NT2/D1 (cell line): ENCODE measurements at regions not wholly inside any gene's neighbourhood (a gene's known extent, or its start where the extent isn't known, plus 50 kb on each side); places are given as distances from the start of the nearest gene placed in this dataset.

Experiments
- DNase-seq: peaks from one replicate; pipeline ENCODE4 v3.0.0-alpha.2; 2011; ENCODE audit warnings: low read depth, low spot score
- H3K27me3 ChIP-seq: 2 replicates; pipeline ENCODE4 v1.6.0; 2011; ENCODE audit warnings: mild to moderate bottlenecking; ENCODE audit not compliant: insufficient read length, insufficient read depth
- H3K36me3 ChIP-seq: 2 replicates; pipeline ENCODE4 v1.6.1; 2011; ENCODE audit warnings: mild to moderate bottlenecking, low read length, mixed read lengths; ENCODE audit not compliant: insufficient read depth, insufficient read length
- H3K4me1 ChIP-seq: 2 replicates; pipeline ENCODE4 v1.5.1; 2011; ENCODE audit not compliant: insufficient read depth, insufficient read length
- H3K4me3 ChIP-seq: 2 replicates; pipeline ENCODE4 v1.5.1; 2011; ENCODE audit warnings: low read depth; ENCODE audit not compliant: insufficient read length
- H3K9ac ChIP-seq: 2 replicates; pipeline ENCODE4 v1.6.0; 2011; ENCODE audit warnings: low read depth; ENCODE audit not compliant: insufficient read length
- H3K9me3 ChIP-seq: 2 replicates; pipeline ENCODE4 v1.5.1; 2011; ENCODE audit warnings: mild to moderate bottlenecking, low read length; ENCODE audit not compliant: insufficient read depth
- SUZ12 ChIP-seq: IDR thresholded peaks from 2 replicates; pipeline ENCODE4 v1.6.1; 2011; ENCODE audit not compliant: insufficient read length, insufficient read depth; ENCODE audit errors: extremely low read depth
- YY1 ChIP-seq: IDR thresholded peaks from 2 replicates; pipeline ENCODE4 v1.6.1; 2011; ENCODE audit not compliant: insufficient read length, insufficient read depth
- ZNF274 ChIP-seq: IDR thresholded peaks from 2 replicates; pipeline ENCODE4 v1.6.1; 2011; ENCODE audit warnings: mild to moderate bottlenecking, low read depth, low read length

- H3K4me3 ChIP-seq, result no peak overlapping the region
- no peaks in the 10 kb centered on the region for H3K9me3 ChIP-seq
- no peak overlapping the region for H3K9ac ChIP-seq
- DNase-seq, result no peak
- no peaks in the 10 kb centered on the region for H3K36me3 ChIP-seq
- H3K4me1 ChIP-seq, result no peaks in the 10 kb centered on the region
- TF ChIP-seq ZNF274, result no peak
- no peak for TF ChIP-seq YY1
- no peak for TF ChIP-seq SUZ12
- no peaks in the 10 kb centered on the region for H3K27me3 ChIP-seq
These were observed 732.3 kb upstream of the GOLIM4 start for GRCh38 chr3:168828014-168828413.

- Histone ChIP-seq H3K9me3 (no peaks in the 10 kb centered on the region), H3K36me3 (no peaks in the 10 kb centered on the region), H3K4me3 (no peak overlapping the region), H3K4me1 (no peaks in the 10 kb centered on the region), H3K27me3 (no peaks in the 10 kb centered on the region), H3K9ac (no peak overlapping the region)
- TF ChIP-seq ZNF274 (no peak), SUZ12 (no peak), YY1 (no peak)
- DNase-seq, result no peak
These were observed 728.4 kb upstream of the GOLIM4 start for GRCh38 chr3:168824107-168824506.

- Histone ChIP-seq H3K9ac (no peak overlapping the region), H3K27me3 (no peaks in the 10 kb centered on the region), H3K9me3 (no peaks in the 10 kb centered on the region), H3K36me3 (no peaks in the 10 kb centered on the region), H3K4me3 (no peak overlapping the region), H3K4me1 (no peaks in the 10 kb centered on the region)
- no peak for DNase-seq
- TF ChIP-seq ZNF274 (no peak), YY1 (no peak), SUZ12 (no peak)
These were observed 727.7 kb upstream of the GOLIM4 start for GRCh38 chr3:168823466-168823865.

- DNase-seq, result no peak
- H3K36me3 ChIP-seq, result no peaks in the 10 kb centered on the region
- H3K9ac ChIP-seq, result no peak overlapping the region
- no peaks in the 10 kb centered on the region for H3K27me3 ChIP-seq
- no peaks in the 10 kb centered on the region for H3K9me3 ChIP-seq
- H3K4me1 ChIP-seq, result no peaks in the 10 kb centered on the region
- TF ChIP-seq YY1, result no peak
- TF ChIP-seq ZNF274, result no peak
- TF ChIP-seq SUZ12, result no peak
- H3K4me3 ChIP-seq, result no peak overlapping the region
These were observed 725.2 kb upstream of the GOLIM4 start for GRCh38 chr3:168820810-168821415.

- Histone ChIP-seq H3K27me3 (peaks cover 8% of the 10 kb centered on the region), H3K9ac (no peak overlapping the region), H3K9me3 (no peaks in the 10 kb centered on the region), H3K36me3 (no peaks in the 10 kb centered on the region), H3K4me1 (no peaks in the 10 kb centered on the region), H3K4me3 (no peak overlapping the region)
- DNase-seq, result no peak
- no peak for TF ChIP-seq ZNF274
- no peak for TF ChIP-seq YY1
- TF ChIP-seq SUZ12, result no peak
These were observed 721.5 kb upstream of the GOLIM4 start for GRCh38 chr3:168817177-168817576.

GRCh38 chr3:168815946-168816345 lies 720.2 kb upstream of the GOLIM4 start:
- Histone ChIP-seq H3K27me3 (peaks cover 8% of the 10 kb centered on the region), H3K4me1 (no peaks in the 10 kb centered on the region), H3K9me3 (no peaks in the 10 kb centered on the region), H3K36me3 (no peaks in the 10 kb centered on the region), H3K9ac (no peak overlapping the region), H3K4me3 (no peak overlapping the region)
- TF ChIP-seq ZNF274 (no peak), SUZ12 (no peak), YY1 (no peak)
- no peak for DNase-seq

GRCh38 chr3:168813225-168813802 lies 717.6 kb upstream of the GOLIM4 start:
- Histone ChIP-seq H3K4me1 (no peaks in the 10 kb centered on the region), H3K9me3 (no peaks in the 10 kb centered on the region), H3K9ac (no peak overlapping the region), H3K27me3 (peaks cover 14% of the 10 kb centered on the region), H3K4me3 (no peak overlapping the region), H3K36me3 (no peaks in the 10 kb centered on the region)
- TF ChIP-seq SUZ12 (no peak), YY1 (no peak), ZNF274 (no peak)
- DNase-seq, result no peak
